Stimulated activated CD4-positive, alpha-beta T cell treated with anti-CD3 and anti-CD28 coated beads, Interleukin-15, amount 100 ng/mL, for 1 hour (primary cell): ENCODE measurements at regions not wholly inside any gene's neighbourhood (a gene's known extent, or its start where the extent isn't known, plus 50 kb on each side); places are given as distances from the start of the nearest gene placed in this dataset.

ENCODE experiments used
- DNase-seq, 2 donors: peaks; one replicate each; pipeline ENCODE4 v3.0.0-alpha.2; 2020; ENCODE audit warnings: low read depth in 1 of 2, low spot score in 1 of 2

DNA sequence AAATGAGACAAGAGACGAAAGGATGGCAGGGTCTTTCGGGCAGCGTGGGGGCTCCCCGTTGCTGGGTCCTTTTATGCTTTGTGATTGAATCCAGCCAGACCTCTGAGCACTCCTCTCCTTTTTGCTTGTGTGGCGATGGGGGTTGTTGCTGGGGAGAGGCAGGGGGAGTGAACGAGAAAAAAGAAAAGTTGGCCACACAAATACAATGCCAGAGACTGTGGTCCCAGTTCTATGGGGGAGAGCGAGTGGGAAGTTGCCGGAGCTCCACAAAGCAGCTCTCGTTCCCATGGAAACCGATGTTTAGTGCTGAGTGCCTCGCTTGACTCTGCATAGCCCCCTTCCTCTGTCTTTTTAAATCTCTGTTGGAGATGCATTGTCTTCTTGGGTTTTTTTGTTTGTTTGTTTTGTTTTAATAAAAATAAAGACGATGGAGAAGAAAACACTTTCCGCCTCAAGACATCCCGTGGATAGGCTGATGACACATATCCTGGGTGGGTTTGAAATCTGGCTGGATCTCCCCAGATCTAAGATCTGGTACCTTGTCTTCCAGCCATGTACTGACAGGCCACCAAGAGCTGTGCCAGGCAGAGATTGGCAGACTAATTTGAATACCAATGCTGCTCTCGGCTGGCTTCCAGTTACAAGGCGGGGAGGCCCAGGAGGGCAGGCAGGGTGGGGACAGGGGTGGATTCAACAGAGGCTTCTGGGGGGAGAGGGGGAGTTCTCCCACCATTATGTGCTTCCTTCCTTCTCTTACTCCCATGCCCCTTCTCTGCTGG lies 529.3 kb downstream of the QKI start:
- DNase-seq = no peak

DNA sequence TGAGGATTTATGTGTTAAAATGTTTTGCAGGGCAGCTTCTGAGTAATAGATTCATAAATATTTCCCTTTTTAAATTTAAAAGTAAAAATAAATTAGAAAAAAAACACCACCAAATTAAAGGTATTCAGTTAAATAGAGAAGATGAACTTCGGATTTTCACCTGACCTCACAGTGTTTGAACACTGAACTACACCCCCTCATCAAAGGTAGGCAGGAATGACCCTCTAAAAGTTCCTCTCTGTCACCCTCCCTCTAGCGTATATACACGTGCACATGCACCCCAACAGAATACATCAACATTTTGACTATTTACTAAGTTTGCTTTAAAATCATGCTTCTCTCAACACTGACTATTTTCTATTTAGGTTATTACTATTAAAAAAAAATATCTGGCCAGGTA lies 528.3 kb downstream of the QKI start:
- DNase-seq = no peak

- DNase-seq = no peak
Measured at GRCh38 chr6:163941624-163941976, 527.1 kb downstream of the QKI start.

DNA sequence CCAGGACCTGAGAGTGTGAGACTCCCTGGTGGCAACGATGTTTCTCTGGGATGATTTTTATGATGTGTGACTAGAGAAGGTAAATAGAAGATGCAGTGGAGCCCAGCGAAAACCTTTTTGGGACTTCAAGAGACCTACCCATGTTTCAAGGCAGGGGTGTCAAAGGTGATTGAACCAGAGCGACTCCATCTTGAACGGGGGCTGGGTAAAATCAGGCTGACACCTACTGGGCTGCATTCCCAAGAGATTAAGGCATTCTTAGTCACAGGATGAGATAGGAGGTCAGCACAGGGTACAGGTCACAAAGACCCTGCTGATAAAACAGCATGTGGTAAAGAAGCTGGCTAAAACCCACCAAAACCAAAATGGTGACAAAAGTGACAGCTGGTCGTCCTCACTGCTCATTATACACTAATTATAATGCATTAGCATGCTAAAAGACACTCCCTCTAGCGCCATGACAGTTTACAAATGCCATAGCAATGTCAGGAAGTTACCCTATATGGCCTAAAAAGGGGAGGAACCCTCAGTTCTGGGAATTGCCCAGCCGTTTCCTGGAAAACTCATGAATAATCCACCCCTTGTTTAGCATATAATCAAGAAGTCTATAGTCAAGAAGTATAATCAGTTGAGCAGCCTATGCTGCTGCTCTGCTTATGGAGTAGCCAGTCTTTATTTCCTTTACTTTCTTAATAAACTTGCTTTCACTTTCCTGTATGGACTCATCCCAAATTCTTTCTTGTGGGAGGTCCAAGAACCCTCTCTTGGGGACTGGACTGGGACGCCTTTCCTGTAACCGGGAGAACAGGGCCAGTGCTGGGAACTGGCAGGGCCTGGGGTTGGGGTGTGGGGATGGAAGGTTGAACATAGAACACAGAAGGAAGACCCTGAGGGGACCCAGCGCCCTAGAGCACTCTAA lies 526.4 kb downstream of the QKI start:
- no peak for DNase-seq

DNA sequence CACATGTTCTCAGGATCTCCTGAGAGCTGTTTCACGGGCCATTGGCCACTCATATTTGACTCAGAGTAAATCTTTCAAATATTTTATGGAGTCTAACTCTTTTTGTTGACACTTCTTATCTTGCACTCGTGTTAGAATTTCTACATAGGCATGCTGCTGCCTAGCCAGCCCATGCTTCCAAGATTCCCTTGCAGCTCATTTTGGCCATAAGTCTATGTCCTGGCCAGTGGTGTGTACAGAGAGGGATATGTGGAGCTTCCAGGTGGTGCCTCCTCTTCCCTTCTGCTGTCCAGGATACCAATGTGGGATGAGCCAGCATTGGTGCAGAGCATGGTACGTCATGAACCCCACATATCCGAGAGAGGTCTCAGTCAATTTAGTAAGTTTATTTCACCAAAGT lies 522.6 kb downstream of the QKI start:
- no peak for DNase-seq

- no peak for DNase-seq
Measured at GRCh38 chr6:163935158-163935762, 520.7 kb downstream of the QKI start.

- DNase-seq = no peak
Measured at GRCh38 chr6:163930012-163930411, 515.5 kb downstream of the QKI start.

DNA sequence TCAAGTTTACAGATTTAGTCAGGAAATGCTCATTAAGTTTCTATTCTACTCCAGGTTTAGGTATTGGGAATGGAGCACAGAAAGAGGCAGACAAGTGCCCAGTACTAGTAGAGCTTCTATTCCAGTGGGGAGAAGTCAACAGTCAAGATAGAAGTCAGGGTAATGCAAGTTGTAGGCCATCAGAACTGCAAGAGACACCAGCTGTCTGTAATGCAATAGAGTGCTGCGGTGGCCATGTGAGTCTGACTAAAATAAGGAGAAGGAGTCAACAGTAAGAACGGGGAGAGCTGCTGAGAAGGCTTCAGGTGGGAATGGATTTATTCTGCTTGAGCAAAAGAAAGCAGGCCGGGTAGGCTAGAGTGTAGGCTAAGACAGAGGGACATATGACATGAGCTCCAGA lies 515.0 kb downstream of the QKI start:
- no peak for DNase-seq

DNA sequence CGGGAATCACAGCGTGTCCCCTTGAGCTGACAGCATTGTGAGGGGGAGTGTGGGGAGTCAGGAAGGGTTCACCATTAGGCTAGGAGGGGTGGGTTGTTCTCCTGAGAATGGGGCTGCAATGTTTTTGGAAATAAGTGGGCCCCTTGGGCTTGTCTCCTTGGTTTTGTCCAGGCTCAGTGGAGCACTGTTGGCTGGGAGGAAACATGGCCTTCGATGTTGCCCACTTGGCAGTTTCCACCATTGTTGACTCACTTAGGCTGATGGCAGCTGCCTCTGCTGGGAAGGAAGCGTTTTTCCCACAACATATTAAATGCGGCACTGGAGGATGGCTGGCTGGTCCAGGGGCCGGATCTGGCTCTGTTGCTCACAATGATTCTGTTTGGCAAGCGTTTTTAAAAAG lies 512.1 kb downstream of the QKI start:
- no peak for DNase-seq

GRCh38 chr6:163925839-163926238 lies 511.3 kb downstream of the QKI start:
- DNase-seq = no peak

- no peak for DNase-seq
Measured at GRCh38 chr6:163923658-163924411, 509.3 kb downstream of the QKI start.

- DNase-seq = no peak
Measured at GRCh38 chr6:163922562-163922961, 508.0 kb downstream of the QKI start.

- no peak for DNase-seq
Measured at GRCh38 chr6:163919652-163920051, 505.1 kb downstream of the QKI start.

DNA sequence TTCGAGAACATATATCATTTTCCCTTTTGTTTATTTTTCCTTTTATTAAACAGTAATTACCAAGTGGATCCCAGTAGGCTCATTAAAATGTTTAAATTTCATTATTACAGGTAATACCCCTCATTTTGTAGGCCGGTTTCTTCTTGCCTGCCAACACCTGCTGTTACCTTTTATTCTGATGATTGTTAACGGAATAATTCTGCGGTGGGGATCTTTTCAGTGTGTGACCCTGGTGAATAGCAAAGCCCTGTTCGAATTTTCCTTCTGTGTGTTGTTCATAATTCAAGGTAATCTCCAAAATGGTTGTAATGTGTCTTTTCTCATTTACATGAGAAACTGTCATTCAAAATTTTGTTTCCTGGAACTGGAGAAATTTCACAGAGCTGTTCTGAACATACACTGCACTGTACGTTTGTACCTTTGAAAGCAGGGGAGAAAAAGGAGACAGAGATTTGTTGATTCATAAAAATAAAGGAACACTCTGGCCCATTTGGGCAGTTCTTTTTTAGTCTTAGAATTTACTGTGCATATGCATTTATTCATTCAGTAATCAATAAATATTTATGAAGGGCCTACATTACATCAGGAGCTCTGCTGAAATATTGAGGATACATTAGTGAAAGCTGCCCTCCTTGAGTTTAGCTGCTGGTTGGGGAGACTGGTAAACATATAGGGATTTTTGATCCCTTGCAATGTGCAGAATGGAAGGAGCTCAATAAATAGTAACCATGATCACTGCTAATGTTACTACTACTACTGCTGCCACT lies 502.0 kb downstream of the QKI start:
- DNase-seq = no peak

DNA sequence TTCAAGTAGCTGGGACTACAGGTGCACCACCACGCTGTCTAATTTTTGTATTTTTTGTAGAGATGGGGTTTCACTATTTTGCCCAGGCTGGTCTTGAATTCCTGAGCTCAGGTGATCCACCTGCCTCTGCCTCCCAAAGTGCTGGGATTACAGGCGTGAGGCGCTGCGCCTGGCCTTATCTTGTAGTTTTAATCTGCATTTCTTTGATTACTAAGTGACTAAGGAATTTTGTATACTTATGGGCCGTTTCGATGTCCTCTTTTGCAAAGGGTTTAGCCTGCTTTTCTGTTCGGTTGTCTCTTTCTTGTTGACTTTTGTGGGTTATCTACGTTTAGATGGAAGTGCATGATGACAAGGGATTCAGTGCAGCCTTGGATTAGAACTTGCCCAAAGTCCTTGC lies 500.6 kb downstream of the QKI start:
- no peak for DNase-seq

DNA sequence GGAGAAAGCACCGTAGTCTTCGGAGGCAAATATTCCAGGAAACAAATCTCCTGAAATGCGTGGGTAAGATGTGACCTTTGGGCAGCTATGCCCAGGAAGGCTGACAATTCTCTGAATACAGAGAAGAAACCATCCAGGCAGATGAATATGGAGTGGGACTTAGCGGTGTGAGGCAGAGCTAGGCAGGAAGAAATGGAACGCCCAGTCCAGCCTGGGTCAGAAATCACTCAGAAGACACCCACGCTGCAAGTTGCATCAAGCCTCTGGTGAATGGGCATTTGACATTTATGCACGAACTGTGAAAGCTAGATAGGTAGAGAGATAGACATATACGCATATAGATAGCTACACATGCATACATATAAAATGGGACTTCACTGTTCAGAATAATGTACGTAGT lies 498.5 kb downstream of the QKI start:
- DNase-seq = no peak

DNA sequence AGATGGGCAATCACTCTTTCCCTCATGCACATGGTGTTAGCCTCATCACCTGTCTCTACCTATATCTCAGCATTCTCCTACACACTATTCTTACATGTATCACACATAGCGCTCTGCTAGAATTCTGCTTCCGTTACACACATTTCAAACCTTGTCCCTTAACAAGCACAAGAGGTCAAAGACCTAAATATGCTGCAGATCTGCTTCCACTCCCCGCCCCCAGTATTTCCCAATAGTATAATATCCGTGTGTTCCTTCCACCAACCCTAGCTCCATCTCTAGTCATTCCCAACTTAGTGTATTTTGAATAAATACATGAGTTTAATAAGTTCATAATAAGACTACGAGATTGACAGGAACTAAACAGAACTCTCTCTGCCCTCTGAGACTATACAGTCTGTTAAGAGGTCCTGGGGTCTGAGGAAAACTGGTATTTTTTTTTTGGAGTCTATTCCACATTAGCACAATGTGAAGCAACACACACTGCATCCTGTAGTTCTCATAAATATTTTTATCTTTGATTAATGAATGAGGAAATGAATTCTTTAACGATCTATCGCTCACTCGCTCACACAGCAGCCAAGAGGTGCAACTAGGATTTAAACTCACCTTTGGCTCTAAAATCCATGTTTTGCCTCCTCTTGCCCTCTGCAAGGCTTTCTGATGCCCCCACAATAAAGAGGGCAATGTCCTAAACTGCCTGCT lies 491.6 kb downstream of the QKI start:
- no peak for DNase-seq

- DNase-seq = no peak
Measured at GRCh38 chr6:163904186-163904585, 489.7 kb downstream of the QKI start.

- DNase-seq = no peak
Measured at GRCh38 chr6:163903541-163903940, 489.0 kb downstream of the QKI start.

- no peak for DNase-seq
Measured at GRCh38 chr6:163902993-163903392, 488.5 kb downstream of the QKI start.
